Fibroblast of peridontal ligament (primary cell): ENCODE measurements at regions not wholly inside any gene's neighbourhood (a gene's known extent, or its start where the extent isn't known, plus 50 kb on each side); places are given as distances from the start of the nearest gene placed in this dataset.
"Not testable (repeated sequence)": the region's sequence is repeated elsewhere in the genome, so short reads cannot be mapped to it uniquely, and the experiment has no call there.

ENCODE experiments used
- DNase-seq: peaks from one replicate; pipeline ENCODE4 v3.0.0-alpha.2; 2010; ENCODE audit errors: extremely low read depth

- no peak for DNase-seq
These were observed 165.6 kb downstream of the ALDH8A1 start for GRCh38 chr6:134784336-134784735.

DNA sequence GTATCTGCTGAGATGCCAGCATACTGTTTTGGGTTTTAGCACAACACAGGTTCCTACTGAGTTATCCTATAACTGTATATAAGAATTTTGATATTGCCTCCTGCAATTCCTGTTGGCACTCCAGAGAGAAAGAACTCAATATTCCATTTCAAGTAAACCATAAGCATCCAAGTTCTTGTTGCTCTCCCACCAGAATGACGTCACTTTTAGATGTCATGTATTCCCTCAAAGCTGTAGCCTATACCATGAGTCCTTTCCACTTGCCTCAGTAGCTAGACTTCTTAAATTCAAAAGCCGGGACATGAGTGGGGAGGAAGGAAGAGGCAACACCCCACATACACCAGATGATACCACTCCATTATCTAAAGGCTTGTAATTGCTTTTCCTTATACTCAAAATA is 171.5 kb downstream of the ALDH8A1 start:
- DNase-seq = no peak

DNA sequence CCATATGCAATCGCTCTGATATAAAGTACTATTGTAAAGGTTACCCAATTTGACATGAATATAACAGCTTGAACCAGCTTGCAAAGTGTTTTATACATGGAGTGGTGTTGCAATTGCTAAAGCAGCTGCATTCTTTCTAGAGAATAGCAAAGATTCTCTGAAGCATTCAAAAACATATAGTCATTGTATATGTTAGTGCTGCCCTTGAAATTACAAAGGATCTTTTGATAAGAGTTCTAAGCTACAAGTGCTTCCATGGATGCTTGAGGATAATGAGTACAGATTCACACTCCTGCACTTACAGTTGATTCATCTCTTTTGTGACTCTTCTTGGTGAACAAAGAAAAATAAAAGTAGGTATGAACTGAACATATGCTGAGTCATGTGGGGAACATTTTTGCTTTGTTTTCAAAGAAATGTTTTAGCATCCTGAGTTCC is 175.7 kb downstream of the ALDH8A1 start:
- peak; percentile 62 for DNase-seq

DNA sequence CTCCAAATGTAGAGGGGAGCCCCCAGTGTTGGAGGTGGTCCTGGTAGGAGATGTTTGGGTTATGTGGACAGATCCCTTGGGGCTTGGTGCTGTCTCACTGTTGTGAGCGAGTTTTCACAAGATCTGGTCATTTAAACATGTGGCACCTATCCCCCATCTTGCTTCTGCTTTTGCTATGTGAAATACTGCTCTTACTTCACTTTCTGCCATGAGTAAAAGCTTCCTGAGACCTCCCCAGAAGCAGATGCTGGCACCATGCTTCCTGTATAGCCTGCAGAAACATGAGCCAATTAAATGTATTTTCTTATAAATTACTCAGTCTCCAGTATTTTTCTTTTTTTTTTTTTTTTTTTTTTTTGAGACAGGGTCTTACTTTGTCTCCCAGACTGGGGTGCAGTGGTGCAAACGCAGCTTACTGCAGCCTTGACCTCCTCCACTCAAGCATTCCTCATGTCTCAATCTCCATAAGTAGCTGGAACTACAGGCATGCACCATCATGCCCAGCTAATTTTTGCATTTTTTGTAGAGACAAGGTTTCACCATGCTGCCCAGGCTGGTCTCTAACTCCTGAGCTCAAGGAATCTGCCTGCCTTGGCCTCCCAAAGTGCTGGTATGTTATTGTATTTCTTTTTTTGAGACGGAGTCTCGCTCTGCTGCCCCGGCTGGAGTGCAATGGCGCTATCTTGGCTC is 177.1 kb downstream of the ALDH8A1 start:
- DNase-seq = no peak

GRCh38 chr6:134768931-134769330 is 181.0 kb downstream of the ALDH8A1 start:
- DNase-seq = no peak

DNA sequence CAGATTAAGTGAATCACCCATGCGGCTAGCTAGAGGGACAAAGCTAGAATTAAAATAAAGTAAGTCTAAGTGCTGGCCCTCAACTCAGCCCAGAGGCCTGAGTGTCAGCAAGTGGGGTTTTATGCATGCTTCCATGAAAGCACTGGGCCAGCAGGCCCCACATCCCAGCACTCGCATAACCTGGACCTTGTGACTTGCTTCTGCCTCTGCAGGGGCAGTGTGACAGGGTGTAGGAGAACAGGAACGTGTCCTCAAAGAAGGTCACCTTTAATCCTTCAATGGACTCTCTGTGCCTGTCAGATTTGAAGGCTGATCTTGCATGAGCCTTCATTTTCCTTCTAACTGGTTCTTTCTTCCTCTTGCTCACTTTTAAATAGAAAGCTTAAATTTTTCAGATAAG is 183.4 kb downstream of the ALDH8A1 start:
- DNase-seq = no peak

DNA sequence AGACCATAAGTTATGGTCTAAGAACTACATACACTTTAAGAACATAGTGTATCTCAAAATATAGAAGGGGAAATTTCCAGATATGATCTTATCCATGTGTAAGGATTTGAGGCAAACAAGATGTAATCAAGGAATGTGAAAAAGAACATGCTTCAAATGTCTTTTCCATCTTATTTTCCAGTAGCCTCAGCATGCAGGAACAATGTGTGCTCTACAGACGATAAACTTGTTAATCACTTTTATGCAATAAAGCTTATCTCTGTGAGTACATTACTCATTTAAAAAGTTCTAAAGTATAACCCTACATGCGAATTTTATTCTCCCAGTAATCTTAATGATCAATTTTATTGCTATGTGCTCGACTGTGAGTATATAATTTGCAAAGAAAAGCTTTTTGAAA is 185.2 kb downstream of the ALDH8A1 start:
- DNase-seq = no peak

GRCh38 chr6:134763575-134763974 is 186.3 kb downstream of the ALDH8A1 start:
- not testable (repeated sequence) for DNase-seq

GRCh38 chr6:134758621-134759020 is 191.3 kb downstream of the ALDH8A1 start:
- DNase-seq = no peak

- DNase-seq = no peak
These were observed 192.0 kb downstream of the ALDH8A1 start for GRCh38 chr6:134757911-134758361.

DNA sequence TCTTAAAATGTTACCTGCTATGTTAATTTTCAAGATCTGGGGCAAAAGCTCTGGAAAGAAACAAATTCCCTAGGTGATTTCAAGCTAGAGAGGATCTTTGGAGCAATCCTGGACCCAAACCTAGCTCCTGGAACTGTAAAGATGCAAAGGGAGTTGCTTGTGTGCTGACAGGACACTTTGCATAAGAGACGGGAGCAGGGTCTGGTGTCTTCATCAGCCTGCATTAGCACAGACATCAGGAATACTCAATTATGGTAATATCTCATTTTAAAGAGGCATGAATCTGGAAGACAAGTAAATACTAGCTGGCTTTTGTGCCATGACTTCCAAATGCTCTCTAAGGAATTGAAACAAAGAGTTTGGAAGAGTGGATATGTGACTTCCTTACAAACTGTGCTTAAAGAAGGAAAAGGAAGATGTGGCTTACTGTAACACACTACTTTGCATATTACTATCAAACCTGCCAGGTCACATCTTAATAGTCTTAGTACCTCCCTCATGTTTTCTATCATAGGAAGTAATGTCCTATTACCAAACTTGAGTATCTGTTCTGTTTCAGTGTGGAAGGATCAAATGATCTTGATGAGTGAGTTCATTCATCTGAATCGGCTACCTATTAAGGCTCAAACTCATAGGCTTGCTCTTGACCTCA is 193.4 kb downstream of the ALDH8A1 start:
- DNase-seq = no peak

DNA sequence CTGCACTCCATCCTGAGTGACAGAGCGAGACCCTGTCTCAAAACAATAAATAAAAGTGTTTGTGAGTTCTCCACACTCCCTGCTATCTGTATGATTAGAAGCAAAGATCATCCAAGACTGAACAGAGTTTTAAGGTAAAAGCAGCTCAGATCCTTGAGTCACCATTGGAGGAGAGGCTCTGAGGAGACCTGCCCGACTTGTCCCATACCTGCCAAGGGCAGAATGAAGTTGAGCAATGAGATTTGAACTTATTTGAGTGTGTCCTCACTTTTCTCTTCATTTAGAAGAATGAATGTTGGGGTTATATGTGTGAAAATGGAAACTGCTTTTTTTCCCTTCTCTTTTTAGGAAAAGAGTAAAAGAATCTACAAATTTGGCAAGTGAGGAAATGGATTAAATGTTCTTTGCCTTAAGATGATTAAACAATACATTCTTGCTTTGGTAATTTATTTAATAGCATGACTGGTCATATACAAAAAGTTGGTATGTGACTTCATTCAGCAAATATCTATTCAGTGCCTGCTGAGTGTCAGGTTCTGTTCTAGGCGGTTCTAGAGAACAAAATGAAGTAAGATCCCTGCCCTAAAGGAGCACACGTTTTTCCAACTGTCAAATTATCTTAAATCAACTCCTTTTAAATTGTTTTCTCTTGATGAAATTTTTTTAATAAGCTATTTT is 195.7 kb downstream of the ALDH8A1 start:
- no peak for DNase-seq

DNA sequence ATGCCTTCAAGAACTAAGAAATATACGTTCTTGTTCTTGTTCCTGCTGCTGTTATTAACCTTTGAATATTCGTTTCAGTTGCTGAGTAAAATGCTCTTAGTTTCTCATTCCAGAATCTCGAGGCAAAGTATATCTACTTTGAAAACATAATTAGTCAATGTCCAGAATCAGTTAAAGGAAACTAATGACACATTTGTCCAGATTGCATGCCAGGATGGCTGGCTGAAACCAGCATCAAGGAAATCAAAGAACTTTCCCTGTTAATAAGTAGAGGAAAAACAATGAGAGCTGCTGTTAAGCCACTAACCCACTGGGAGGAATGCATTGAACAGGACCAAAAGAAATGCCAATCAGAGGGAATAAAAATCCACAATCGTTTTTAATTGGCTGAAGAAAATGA is 196.9 kb downstream of the ALDH8A1 start:
- DNase-seq = no peak

DNA sequence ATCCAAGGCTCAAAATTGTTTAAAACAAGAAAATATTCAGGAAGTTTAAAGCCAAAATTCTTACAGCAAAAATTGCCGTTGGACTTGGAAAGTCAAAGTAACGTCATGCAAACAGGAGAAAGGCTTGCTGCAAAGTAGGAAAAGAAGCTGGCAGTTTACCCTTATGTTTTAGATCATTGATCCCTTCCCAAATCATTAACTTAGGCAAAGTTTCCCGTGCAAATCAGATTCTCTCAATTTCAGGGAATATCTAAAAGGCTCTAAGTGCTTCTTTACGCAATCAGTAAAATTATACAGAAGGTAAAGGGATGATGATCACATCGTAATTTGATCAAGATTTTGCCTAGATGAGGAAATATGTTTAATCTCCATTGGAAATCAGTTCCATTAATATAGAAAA is 197.5 kb downstream of the ALDH8A1 start:
- DNase-seq = no peak

DNA sequence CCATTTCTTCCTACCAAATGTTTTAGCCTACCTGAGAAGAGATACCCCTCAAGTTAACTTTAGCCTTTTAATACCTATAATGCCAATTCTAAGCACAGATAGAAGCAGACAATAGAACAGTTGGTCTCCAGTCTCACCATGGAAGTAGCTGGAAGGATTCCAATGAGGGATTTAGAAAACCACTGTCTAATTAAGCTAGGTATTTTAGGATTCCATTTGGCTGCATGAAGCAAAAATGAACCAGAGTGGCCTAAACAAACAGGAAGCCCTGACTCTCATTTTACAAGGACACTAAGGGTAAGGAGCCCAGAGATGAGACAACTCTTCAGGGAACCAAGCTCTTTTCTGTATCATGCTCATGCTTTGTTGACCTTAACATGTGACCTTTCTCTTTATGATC is 199.2 kb downstream of the ALDH8A1 start:
- peak; percentile 66 for DNase-seq

- DNase-seq = no peak
These were observed 201.4 kb downstream of the ALDH8A1 start for GRCh38 chr6:134748484-134748883.

DNA sequence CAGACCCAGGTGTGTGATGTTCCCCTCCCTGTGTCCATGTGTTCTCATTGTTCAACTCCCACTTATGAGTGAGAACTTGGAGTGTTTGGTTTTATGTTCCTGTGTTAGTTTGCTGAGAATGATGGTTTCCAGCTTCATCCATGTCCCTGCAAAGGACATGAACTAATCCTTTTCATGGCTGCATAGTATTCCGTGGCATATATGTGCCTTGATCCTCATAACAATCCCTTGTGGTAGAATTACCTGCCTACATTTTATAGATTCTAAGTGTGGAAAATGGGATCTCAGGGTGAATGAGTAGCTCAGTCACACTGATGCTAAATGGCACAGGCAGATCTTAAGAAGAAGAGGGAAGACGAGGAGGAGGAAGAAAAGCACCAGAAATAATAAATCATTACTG is 202.7 kb downstream of the ALDH8A1 start:
- not testable (repeated sequence) for DNase-seq

GRCh38 chr6:134746140-134746539 is 203.8 kb downstream of the ALDH8A1 start:
- no peak for DNase-seq

- DNase-seq = not testable (repeated sequence)
These were observed 204.7 kb downstream of the ALDH8A1 start for GRCh38 chr6:134745192-134745591.

- DNase-seq = no peak
These were observed 205.6 kb downstream of the ALDH8A1 start for GRCh38 chr6:134744301-134744700.

- DNase-seq = no peak
These were observed 208.7 kb downstream of the ALDH8A1 start for GRCh38 chr6:134741200-134741536.

DNA sequence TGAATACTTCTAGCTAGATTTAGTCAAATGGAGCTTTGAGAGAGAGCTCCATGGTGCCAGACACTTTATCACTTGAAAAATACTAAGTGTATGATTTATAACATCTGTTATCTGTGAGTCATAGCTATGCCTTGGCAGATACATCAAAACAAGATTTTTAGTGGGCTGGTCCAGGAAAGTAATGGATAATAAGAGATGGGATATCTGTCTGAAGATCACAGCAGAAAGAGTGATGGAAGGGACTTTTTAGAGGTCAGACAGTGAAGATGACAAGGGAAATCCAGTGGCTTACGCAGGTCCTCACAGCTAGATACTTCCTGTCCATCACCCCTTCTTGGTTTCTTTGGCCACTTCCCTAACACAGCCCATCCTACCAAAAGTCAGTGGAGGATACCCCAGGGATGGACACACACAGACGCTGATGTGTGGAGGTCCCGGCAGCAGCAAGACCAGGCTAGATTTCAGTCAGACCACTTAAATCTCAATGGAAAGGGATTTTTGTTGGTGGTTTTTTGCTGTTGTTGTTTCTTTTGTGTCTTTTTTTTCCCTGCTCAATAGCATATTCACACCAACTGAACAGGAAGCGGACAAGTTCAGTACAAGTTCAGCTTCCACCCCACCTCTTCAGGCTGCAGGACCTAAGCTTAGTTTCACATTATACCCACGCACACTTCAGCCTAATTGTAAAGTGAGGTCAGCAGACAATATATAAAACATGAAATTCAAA is 209.3 kb downstream of the ALDH8A1 start:
- peak; percentile 79 for DNase-seq
